Adrenal gland (tissue), 9 donors: ENCODE measurements at regions not wholly inside any gene's neighbourhood (a gene's known extent, or its start where the extent isn't known, plus 50 kb on each side); places are given as distances from the start of the nearest gene placed in this dataset.
A peak's percentile ranks its signal among the peaks of the same experiment; 100 is the strongest.

Experiments
- DNase-seq, 7 donors: peaks; one replicate each; pipeline ENCODE4 v3.0.0-alpha.2; 2019 to 2020
- H3K27ac ChIP-seq, 5 donors: fragments of 200-600 bp; sonication (generic) in 4 of 5; 1 replicate in 3 of 5; 2 replicates in 2 of 5; pipeline versions ENCODE4 v1.5.1 to v1.8.0; 2016 to 2020; ENCODE audit warnings: mild to moderate bottlenecking in 1 of 5
- H3K27me3 ChIP-seq: fragments of 200-600 bp; 2 replicates; pipeline ENCODE4 v1.8.0; 2021
- H3K36me3 ChIP-seq, 2 donors: fragments of 200-600 bp; replicated peaks in 1 of 2; 1 replicate in 1 of 2; 2 replicates in 1 of 2; pipeline versions ENCODE4 v1.5.1 to v1.8.0; 2018 to 2022
- H3K4me1 ChIP-seq, 2 donors: fragments of 200-600 bp; replicated peaks in 1 of 2; 1 replicate in 1 of 2; 2 replicates in 1 of 2; pipeline versions ENCODE4 v1.5.1 to v1.8.0; 2018 to 2021
- H3K4me3 ChIP-seq, 4 donors: fragments of 200-600 bp; sonication (generic) in 3 of 4; one replicate each; pipeline ENCODE4 v1.5.1; 2016 to 2018
- H3K9me3 ChIP-seq, 3 donors: fragments of 200-600 bp; sonication (generic) in 1 of 3; replicated peaks in 1 of 3; 1 replicate in 2 of 3; 2 replicates in 1 of 3; pipeline versions ENCODE4 v1.5.1 to v1.8.0; 2016 to 2021
- CTCF ChIP-seq, 6 experiments: fragments of 450-650 bp in 4 of 6; fragments of 200-600 bp in 2 of 6; sonication (generic) in 1 of 6; IDR thresholded peaks; 1 replicate in 5 of 6; 2 replicates in 1 of 6; pipeline versions ENCODE4 v1.5.1 to v1.8.0; 2016 to 2021; ENCODE audit warnings: antibody characterized with exemption in 6 of 6, mild to moderate bottlenecking in 2 of 6, moderate library complexity in 1 of 6
- POLR2A ChIP-seq, 2 donors: fragments of 450-650 bp; IDR thresholded peaks; one replicate each; pipeline ENCODE4 v1.6.1; 2017; ENCODE audit warnings: antibody characterized with exemption in 2 of 2, mild to moderate bottlenecking in 2 of 2, moderate library complexity in 1 of 2
- WGBS, 4 donors: extraction: QIAGEN DNeasy Blood & Tissue Kit in 2 of 4; methylation state at CpG; one replicate each; pipeline versions ENCODE4 v1.1.5 to v1.1.7; 2013 to 2017; 5-methylcytosine and 5-hydroxymethylcytosine counted together
- intact Hi-C, 2 donors: fragments of 100-400 bp; cut with DNase I; formaldehyde crosslinking; loops; one replicate each; pipeline versions ENCODE4 v1.14.1 to v1.15.0; 2022 to 2023
- donor health status: healthy with polysubstance abuse.
- donor health status: Bipolar disorder and iron deficiency.
- donor health status: DM: yes; HTN: yes; CAD: no.
- donor health status: DM: no; HTN: no; CAD: no.
- donor health status: DM: no; HTN: no; CAD: no.

DNA sequence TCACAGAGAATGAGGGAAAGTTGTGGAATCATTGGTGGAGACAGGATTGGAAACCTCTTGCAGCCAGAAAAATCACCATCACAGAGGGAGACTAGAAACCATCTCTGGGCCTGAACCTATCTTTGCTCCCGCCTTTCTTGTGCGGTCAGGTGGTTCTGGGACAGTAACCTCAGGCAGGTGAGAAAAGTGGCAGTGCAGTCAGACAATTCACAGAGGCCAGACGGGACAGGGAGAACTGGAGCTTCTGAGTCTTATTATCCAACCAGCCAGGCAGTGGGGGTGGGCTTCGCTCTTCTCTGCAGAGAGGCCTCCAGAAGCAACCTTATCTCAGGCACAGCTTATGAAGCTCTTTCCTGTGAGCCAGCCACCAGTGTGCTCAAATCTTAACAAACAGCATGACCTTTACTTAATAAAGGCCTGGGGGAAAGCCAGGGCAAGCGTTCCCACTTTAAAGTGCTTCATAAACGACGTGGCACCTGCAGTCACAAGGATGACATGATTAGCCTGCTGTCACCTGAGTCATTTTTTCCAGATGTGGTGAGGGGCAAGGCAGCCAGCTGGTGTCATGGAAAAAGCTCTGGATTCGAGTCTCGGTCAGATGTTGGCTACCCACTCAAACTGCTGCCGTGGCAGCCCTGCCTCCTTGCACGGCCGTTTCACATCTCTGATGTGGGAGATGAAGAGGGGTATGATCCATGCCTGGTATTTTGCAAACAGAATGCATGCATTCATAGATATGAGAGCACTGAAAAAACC, 109.7 kb downstream of the B3GNT2 start:
- H3K9me3 ChIP-seq = no peaks in the 10 kb centered on the region
- peak in 2 of 7 donors; percentile 48 to 68 for DNase-seq
- peak overlapping the region in 3 of 5 donors; percentile 18 to 90 (median 68) for H3K27ac ChIP-seq
- no peaks in the 10 kb centered on the region for H3K36me3 ChIP-seq
- WGBS, 4 donors = 72 to 84% (median 77%) methylated on average over 11 to 12 of the region's 12 CpGs
- peaks cover 28 to 46% of the 10 kb centered on the region in 2 donors for H3K4me1 ChIP-seq
- no peak overlapping the region for H3K4me3 ChIP-seq
- TF ChIP-seq CTCF (IDR thresholded peaks at IDR 0.05) (no peak), POLR2A (IDR thresholded peaks at IDR 0.05) (no peak)
- intact Hi-C loops = no loop called here
- no peaks in the 10 kb centered on the region for H3K27me3 ChIP-seq

DNA sequence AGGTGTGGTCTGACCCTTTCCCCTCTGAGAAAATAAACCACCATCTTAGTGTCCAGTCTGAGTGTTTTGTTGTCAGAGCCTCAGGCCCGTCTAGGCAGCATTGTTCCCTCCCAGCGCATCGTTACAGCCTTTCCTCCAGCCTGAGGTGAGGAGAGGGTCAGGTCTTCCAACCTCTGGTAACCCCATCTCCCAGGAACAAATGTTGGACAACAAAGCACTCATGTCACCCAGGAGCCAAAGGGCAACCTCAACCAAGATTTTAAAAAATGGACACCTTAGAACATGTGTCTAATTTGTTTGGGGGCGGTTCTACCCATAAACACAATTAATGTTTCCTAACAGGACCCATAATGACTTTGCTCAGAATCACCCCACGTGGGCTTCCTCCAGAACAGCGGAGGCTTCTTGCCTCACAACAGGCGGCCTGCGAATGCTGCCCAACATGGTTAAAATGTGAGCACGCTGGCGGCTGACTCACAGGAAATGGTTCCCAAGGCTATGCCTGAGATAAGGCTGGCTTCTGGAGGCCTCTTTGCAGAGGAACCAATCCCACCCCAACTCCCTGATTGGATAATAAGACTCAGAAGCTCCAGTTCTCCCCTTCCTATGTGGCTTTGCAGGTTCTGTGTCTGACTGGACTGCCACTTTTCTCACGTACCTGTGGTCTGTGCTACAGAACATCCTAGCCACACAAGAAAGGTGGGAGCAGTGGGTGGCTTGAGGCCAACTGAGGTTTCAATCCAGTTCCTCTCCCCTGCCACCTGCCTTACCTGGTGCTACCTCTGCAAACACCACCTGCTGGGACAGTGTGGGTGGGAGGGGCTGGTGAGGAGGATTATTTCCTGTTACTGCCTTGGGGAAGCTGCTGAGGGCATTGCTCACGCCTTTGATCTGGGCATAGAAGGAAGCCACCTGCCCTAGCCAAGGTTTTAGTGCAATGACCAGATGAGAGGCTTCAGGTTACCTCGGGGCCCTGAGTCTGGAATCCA, 108.8 kb downstream of the B3GNT2 start:
- DNase-seq = peak; percentile 82 to 97 (median 95)
- Histone ChIP-seq H3K4me3 (no peak overlapping the region), H3K27me3 (no peaks in the 10 kb centered on the region), H3K9me3 (no peaks in the 10 kb centered on the region), H3K36me3 (no peaks in the 10 kb centered on the region), H3K27ac (peak overlapping the region; percentile 18 to 90 (median 68)), H3K4me1 (peaks cover 24 to 43% of the 10 kb centered on the region in 2 donors)
- intact Hi-C loops = no loop called here
- 28 to 39% (median 32%) methylated on average over 11 to 13 of the region's 13 CpGs for WGBS, 4 donors
- TF ChIP-seq CTCF (IDR thresholded peaks at IDR 0.05) (no peak), POLR2A (IDR thresholded peaks at IDR 0.05) (peak in 1 of 2 donors; percentile 53)

DNA sequence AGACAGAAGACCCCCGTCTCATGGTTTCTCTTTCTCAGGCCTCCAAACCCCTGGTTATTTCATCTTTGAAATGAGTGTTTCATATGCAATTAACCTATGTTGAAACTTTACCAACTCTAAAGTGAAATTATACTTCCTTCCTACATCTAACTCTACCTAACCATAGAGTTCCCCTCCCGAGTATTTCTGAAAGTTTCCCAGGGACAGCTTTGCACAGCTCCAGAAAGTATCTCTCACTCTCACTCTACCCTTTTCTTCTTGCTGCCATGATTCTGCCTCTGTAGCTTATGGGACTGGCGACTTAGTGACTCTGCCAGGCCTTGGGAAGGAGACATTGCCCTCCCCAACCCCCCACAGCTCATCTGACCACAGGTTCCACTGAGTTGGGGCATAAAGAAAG, 107.9 kb downstream of the B3GNT2 start:
- Histone ChIP-seq H3K9me3 (no peaks in the 10 kb centered on the region), H3K27ac (peak overlapping the region in 2 of 5 donors; percentile 56 to 90), H3K27me3 (no peaks in the 10 kb centered on the region), H3K4me1 (peaks cover 16 to 34% of the 10 kb centered on the region in 2 donors), H3K4me3 (no peak overlapping the region), H3K36me3 (no peaks in the 10 kb centered on the region)
- no peak for DNase-seq
- TF ChIP-seq POLR2A (IDR thresholded peaks at IDR 0.05) = no peak
- intact Hi-C loops = no loop called here
- WGBS, 4 donors = 81 to 85% (median 81%) methylated on average over 3 of the region's 3 CpGs

- intact Hi-C loops = no loop called here
- DNase-seq = no peak
- no peak for TF ChIP-seq POLR2A (IDR thresholded peaks at IDR 0.05)
- TF ChIP-seq CTCF (IDR thresholded peaks at IDR 0.05) = no peak
- no peaks in the 10 kb centered on the region for H3K36me3 ChIP-seq
- H3K4me3 ChIP-seq = no peak overlapping the region
- H3K9me3 ChIP-seq = no peaks in the 10 kb centered on the region
- H3K27me3 ChIP-seq = no peaks in the 10 kb centered on the region
- WGBS, 4 donors = 74 to 80% (median 76%) methylated on average over 5 to 6 of the region's 6 CpGs
- peaks cover 16 to 34% of the 10 kb centered on the region in 2 donors for H3K4me1 ChIP-seq
- no peak overlapping the region for H3K27ac ChIP-seq
These were observed 106.9 kb downstream of the B3GNT2 start for GRCh38 chr2:62302631-62303435.
